ENCODE measurements at regions not wholly inside any gene's neighbourhood (a gene's known extent, or its start where the extent isn't known, plus 50 kb on each side); places are given as distances from the start of the nearest gene placed in this dataset.

GRCh38 chr6:3615391-3616380 lies 135.8 kb downstream of the PXDC1 start:
- DNase-seq (ENCODE audit: low read depth, low spot score) = no peak
- FAIRE-seq = no peak
- no peak overlapping the region for H3K4me2 ChIP-seq (ENCODE audit: control insufficient read depth, insufficient read depth)
- no peaks in the 10 kb centered on the region for H3K79me2 ChIP-seq (ENCODE audit: control insufficient read depth, insufficient read depth, low read length)
- H3K4me1 ChIP-seq (ENCODE audit: control insufficient read depth, insufficient read depth, low read length) = no peaks in the 10 kb centered on the region
- no peak overlapping the region for H3K4me3 ChIP-seq
- WGBS (ENCODE audit: insufficient coverage, insufficient replicate concordance, low lambda C conversion rate, missing lambda C conversion rate) = 27% methylated on average over 11 of the region's 11 CpGs
- no peak overlapping the region for H2AFZ ChIP-seq (ENCODE audit: control insufficient read depth, low read depth, low read length)
- intact Hi-C loops (cut with micrococcal nuclease; ENCODE audit: unreplicated experiment) = no loop called here
- TF ChIP-seq RELB (IDR thresholded peaks at IDR 0.05; ENCODE audit: low read depth) (no peak), TCF3 (IDR thresholded peaks at IDR 0.05; ENCODE audit: borderline replicate concordance, insufficient read depth, low read depth, low read length) (no peak), CHD2 (IDR thresholded peaks at IDR 0.05; ENCODE audit: borderline replicate concordance, low read depth, low read length) (no peak), YY1 (IDR thresholded peaks at IDR 0.05; ENCODE audit: low read depth, low read length) (no peak), SIX5 (IDR thresholded peaks at IDR 0.05; ENCODE audit: low read depth, low read length, severe bottlenecking) (no peak), PKNOX1 (IDR thresholded peaks at IDR 0.05) (no peak)
- peaks cover 0 to 2% of the 10 kb centered on the region in 2 experiments; a peak in 2 of 4 replicates for H3K27me3 ChIP-seq (replicated peaks in 1 of 2; ENCODE audit: control insufficient read depth in 2 of 2, insufficient read depth in 2 of 2, low read length in 1 of 2)
- H3K9me3 ChIP-seq (replicated peaks; ENCODE audit: control insufficient read depth, insufficient read depth, low read length) = no peaks in the 10 kb centered on the region
- no peak for ATAC-seq
- in situ Hi-C loops (cut with MboI) = no loop called here
- ChIA-PET RAD21 (ENCODE audit: unreplicated experiment) (no interaction called here), POLR2A (no interaction called here), SMC1A (ENCODE audit: uncharacterized antibody, unreplicated experiment) (interaction anchor here (0.9 kb wide), 1 partner anchor 350 kb away, joined by 3 read pairs; no protein-coding TSS in a partner anchor), CTCF (no interaction called here)
- no TSS peak for BruUV-seq (replicated peaks)
- no peak overlapping the region for H3K27ac ChIP-seq (ENCODE audit: control insufficient read depth, insufficient read depth)
- H3K36me3 ChIP-seq (ENCODE audit: control insufficient read depth in 2 of 2, insufficient read depth in 2 of 2, low read length in 1 of 2) = no peaks in the 10 kb centered on the region
- H4K20me1 ChIP-seq (ENCODE audit: control insufficient read depth, insufficient read depth) = no peaks in the 10 kb centered on the region
- H3K9ac ChIP-seq (ENCODE audit: control insufficient read depth, insufficient read depth, low read length) = no peak overlapping the region

Measured in GM12878 (cell line).